WTC11 (cell line): ENCODE measurements at regions not wholly inside any gene's neighbourhood (a gene's known extent, or its start where the extent isn't known, plus 50 kb on each side); places are given as distances from the start of the nearest gene placed in this dataset.

Experiments
- ATAC-seq: fragments of 200-7000 bp; cut with Tn5 transposase; 2 replicates; pipeline ENCODE4 v1.10.0; 2021; ENCODE audit warnings: mild to moderate bottlenecking, moderate library complexity
- CTCF ChIA-PET: fragments of 300-600 bp; sonication (Branson Sonifier 250); formaldehyde crosslinking; loops from one replicate; lab custom pipeline; 2021; ENCODE audit warnings: antibody characterized with exemption; lab: Charles Lee
- POLR2A ChIA-PET: fragments of 350-600 bp; sonication (Branson Sonifier 250); formaldehyde crosslinking; loops from one replicate; lab custom pipeline; 2021; ENCODE audit warnings: antibody characterized with exemption; lab: Charles Lee
- DNase-seq: peaks from one replicate; pipeline ENCODE4 v3.0.0; 2021; ENCODE audit warnings: low spot score
- H3K27ac Mint-ChIP-seq: 2 replicates; pipeline ENCODE4 v1.8.0; 2021; ENCODE audit warnings: mixed read lengths
- H3K27me3 Mint-ChIP-seq: 2 replicates; pipeline ENCODE4 v1.8.0; 2021; ENCODE audit warnings: low read depth, mild to moderate bottlenecking, moderate library complexity, mixed read lengths
- H3K36me3 Mint-ChIP-seq: 2 replicates; pipeline ENCODE4 v1.8.0; 2021; ENCODE audit warnings: mixed read lengths
- H3K4me1 Mint-ChIP-seq: 2 replicates; pipeline ENCODE4 v1.8.0; 2022; ENCODE audit warnings: mixed read lengths
- H3K4me3 Mint-ChIP-seq: 2 replicates; pipeline ENCODE4 v1.8.0; 2021; ENCODE audit warnings: mild to moderate bottlenecking, moderate library complexity, mixed read lengths
- H3K9me3 Mint-ChIP-seq: 2 replicates; pipeline ENCODE4 v1.8.0; 2021; ENCODE audit warnings: mixed read lengths
- ELF4 ChIP-seq: sonication (generic); formaldehyde crosslinking; IDR thresholded peaks from 2 replicates; pipeline ENCODE4 v1.8.1; 2022; ENCODE audit warnings: low read depth, mild to moderate bottlenecking, moderate library complexity, missing genetic modification reagents
- FOXJ3 ChIP-seq: sonication (generic); formaldehyde crosslinking; IDR thresholded peaks from 2 replicates; pipeline ENCODE4 v1.9.0; 2021; ENCODE audit warnings: missing genetic modification reagents, mild to moderate bottlenecking, borderline replicate concordance
- GABPB1 ChIP-seq: sonication (generic); formaldehyde crosslinking; IDR thresholded peaks from 2 replicates; pipeline ENCODE4 v1.8.1; 2023; ENCODE audit warnings: mild to moderate bottlenecking, missing genetic modification reagents
- JUN ChIP-seq: sonication (generic); formaldehyde crosslinking; IDR thresholded peaks from 2 replicates; pipeline ENCODE4 v1.8.0; 2023; ENCODE audit warnings: mild to moderate bottlenecking, missing genetic modification reagents
- RORB ChIP-seq: fragments of 250-450 bp; sonication (Bioruptor Pico); IDR thresholded peaks from 2 replicates; pipeline ENCODE4 v1.9.0; 2021; ENCODE audit warnings: mild to moderate bottlenecking
- TP53 ChIP-seq: sonication (generic); formaldehyde crosslinking; IDR thresholded peaks from 2 replicates; pipeline ENCODE4 v1.8.1; 2023; ENCODE audit warnings: mild to moderate bottlenecking, missing genetic modification reagents
- ZNF263 ChIP-seq: sonication (generic); formaldehyde crosslinking; IDR thresholded peaks from 2 replicates; pipeline ENCODE4 v1.8.1; 2022; ENCODE audit warnings: low read depth, mild to moderate bottlenecking, moderate library complexity, missing genetic modification reagents
- TF ChIP-seq, protein P1 (sequence below): fragments of 250-450 bp; sonication (Bioruptor Pico); IDR thresholded peaks from 2 replicates; pipeline ENCODE4 v1.9.0; 2021; ENCODE audit warnings: mild to moderate bottlenecking, borderline replicate concordance
- TF ChIP-seq, protein P2 (sequence below): sonication (generic); formaldehyde crosslinking; IDR thresholded peaks from 2 replicates; pipeline ENCODE4 v1.8.1; 2023; ENCODE audit warnings: mild to moderate bottlenecking, missing genetic modification reagents, borderline replicate concordance
- TF ChIP-seq, protein P3 (sequence below): sonication (generic); formaldehyde crosslinking; IDR thresholded peaks from 2 replicates; pipeline ENCODE4 v1.8.0; 2022; ENCODE audit warnings: mild to moderate bottlenecking, missing genetic modification reagents

DNA sequence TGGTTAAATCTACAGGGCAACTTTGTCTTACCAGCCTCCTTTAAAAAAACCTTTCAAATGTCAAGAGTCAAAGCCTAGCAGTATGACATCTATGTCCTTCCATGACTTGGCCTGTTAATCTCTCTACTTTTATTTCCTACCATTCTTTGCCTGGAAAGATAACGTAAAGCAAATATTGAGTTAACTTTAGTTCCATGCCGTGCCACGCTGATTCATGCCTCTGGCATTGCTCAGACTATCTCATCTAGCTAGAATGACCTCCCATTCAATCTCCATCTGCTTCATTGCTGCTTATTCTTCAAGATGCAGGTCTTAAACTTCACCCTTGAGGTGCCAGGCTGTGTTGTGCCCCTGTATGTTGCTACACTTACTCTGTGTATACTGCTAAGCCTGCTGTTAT is 729.8 kb downstream of the EFNA5 start:
- DNase-seq (no peak), ATAC-seq (no peak)
- Mint-ChIP-seq H3K36me3 (peaks cover 8% of the 10 kb centered on the region), H3K9me3 (peaks cover 6% of the 10 kb centered on the region), H3K4me1 (peaks cover 4% of the 10 kb centered on the region; the same call in 1 of the 2 replicates), H3K27me3 (no peaks in the 10 kb centered on the region), H3K27ac (no peak overlapping the region), H3K4me3 (no peak overlapping the region)
- no peak for TF ChIP-seq RORB (CRISPR knock-in tag)
- TF ChIP-seq, protein P1, sequence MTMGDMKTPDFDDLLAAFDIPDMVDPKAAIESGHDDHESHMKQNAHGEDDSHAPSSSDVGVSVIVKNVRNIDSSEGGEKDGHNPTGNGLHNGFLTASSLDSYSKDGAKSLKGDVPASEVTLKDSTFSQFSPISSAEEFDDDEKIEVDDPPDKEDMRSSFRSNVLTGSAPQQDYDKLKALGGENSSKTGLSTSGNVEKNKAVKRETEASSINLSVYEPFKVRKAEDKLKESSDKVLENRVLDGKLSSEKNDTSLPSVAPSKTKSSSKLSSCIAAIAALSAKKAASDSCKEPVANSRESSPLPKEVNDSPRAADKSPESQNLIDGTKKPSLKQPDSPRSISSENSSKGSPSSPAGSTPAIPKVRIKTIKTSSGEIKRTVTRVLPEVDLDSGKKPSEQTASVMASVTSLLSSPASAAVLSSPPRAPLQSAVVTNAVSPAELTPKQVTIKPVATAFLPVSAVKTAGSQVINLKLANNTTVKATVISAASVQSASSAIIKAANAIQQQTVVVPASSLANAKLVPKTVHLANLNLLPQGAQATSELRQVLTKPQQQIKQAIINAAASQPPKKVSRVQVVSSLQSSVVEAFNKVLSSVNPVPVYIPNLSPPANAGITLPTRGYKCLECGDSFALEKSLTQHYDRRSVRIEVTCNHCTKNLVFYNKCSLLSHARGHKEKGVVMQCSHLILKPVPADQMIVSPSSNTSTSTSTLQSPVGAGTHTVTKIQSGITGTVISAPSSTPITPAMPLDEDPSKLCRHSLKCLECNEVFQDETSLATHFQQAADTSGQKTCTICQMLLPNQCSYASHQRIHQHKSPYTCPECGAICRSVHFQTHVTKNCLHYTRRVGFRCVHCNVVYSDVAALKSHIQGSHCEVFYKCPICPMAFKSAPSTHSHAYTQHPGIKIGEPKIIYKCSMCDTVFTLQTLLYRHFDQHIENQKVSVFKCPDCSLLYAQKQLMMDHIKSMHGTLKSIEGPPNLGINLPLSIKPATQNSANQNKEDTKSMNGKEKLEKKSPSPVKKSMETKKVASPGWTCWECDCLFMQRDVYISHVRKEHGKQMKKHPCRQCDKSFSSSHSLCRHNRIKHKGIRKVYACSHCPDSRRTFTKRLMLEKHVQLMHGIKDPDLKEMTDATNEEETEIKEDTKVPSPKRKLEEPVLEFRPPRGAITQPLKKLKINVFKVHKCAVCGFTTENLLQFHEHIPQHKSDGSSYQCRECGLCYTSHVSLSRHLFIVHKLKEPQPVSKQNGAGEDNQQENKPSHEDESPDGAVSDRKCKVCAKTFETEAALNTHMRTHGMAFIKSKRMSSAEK: no peak
- no peak for TF ChIP-seq ELF4 (CRISPR knock-in tag)
- TF ChIP-seq FOXJ3 (CRISPR knock-in tag): no peak
- ChIA-PET CTCF (no interaction called here), POLR2A (no interaction called here)

DNA sequence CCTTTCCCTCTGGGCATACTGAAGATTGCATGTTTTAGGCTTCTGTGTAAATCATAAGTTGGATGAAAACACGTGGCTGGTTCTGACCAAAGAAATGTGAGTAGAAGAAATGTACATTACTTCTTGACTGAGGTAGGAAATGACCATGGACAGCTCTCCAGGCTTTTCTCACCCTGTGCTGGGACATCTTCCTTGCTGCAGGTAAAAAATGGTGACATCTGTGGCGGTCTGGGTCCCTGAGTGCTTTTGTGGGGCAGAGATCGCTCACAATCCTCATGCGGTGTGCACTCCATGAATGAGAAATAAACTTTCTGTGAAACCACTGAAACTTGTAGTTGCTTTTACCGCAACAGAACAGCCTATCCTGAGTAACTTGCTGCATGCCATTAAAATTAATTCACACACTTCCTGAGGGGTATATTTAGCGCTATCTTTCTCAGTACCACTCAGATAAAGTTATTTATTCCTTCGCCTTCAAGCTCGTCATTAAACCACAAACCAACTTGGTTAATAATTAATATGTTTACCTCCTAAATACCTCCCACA is 730.4 kb downstream of the EFNA5 start:
- ChIA-PET POLR2A (no interaction called here), CTCF (no interaction called here)
- no peak overlapping the region for H3K4me3 Mint-ChIP-seq
- H3K9me3 Mint-ChIP-seq: peaks cover 6% of the 10 kb centered on the region
- H3K27me3 Mint-ChIP-seq: no peaks in the 10 kb centered on the region
- peak; percentile 18; the same call in 1 of the 2 replicates for ATAC-seq
- no peak overlapping the region for H3K27ac Mint-ChIP-seq
- DNase-seq: no peak
- TF ChIP-seq, protein P2, sequence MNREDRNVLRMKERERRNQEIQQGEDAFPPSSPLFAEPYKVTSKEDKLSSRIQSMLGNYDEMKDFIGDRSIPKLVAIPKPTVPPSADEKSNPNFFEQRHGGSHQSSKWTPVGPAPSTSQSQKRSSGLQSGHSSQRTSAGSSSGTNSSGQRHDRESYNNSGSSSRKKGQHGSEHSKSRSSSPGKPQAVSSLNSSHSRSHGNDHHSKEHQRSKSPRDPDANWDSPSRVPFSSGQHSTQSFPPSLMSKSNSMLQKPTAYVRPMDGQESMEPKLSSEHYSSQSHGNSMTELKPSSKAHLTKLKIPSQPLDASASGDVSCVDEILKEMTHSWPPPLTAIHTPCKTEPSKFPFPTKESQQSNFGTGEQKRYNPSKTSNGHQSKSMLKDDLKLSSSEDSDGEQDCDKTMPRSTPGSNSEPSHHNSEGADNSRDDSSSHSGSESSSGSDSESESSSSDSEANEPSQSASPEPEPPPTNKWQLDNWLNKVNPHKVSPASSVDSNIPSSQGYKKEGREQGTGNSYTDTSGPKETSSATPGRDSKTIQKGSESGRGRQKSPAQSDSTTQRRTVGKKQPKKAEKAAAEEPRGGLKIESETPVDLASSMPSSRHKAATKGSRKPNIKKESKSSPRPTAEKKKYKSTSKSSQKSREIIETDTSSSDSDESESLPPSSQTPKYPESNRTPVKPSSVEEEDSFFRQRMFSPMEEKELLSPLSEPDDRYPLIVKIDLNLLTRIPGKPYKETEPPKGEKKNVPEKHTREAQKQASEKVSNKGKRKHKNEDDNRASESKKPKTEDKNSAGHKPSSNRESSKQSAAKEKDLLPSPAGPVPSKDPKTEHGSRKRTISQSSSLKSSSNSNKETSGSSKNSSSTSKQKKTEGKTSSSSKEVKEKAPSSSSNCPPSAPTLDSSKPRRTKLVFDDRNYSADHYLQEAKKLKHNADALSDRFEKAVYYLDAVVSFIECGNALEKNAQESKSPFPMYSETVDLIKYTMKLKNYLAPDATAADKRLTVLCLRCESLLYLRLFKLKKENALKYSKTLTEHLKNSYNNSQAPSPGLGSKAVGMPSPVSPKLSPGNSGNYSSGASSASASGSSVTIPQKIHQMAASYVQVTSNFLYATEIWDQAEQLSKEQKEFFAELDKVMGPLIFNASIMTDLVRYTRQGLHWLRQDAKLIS (CRISPR knock-in tag): no peak
- TF ChIP-seq, protein P1: no peak
- TF ChIP-seq GABPB1 (CRISPR knock-in tag): no peak
- TF ChIP-seq TP53 (CRISPR knock-in tag): no peak
- TF ChIP-seq ZNF263 (CRISPR knock-in tag): no peak
- TF ChIP-seq, protein P3, sequence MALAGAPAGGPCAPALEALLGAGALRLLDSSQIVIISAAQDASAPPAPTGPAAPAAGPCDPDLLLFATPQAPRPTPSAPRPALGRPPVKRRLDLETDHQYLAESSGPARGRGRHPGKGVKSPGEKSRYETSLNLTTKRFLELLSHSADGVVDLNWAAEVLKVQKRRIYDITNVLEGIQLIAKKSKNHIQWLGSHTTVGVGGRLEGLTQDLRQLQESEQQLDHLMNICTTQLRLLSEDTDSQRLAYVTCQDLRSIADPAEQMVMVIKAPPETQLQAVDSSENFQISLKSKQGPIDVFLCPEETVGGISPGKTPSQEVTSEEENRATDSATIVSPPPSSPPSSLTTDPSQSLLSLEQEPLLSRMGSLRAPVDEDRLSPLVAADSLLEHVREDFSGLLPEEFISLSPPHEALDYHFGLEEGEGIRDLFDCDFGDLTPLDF: no peak
- TF ChIP-seq JUN (CRISPR knock-in tag): no peak
- H3K36me3 Mint-ChIP-seq: peaks cover 8% of the 10 kb centered on the region
- peaks cover 4% of the 10 kb centered on the region; the same call in 1 of the 2 replicates for H3K4me1 Mint-ChIP-seq
